ENCODE measurements at regions not wholly inside any gene's neighbourhood (a gene's known extent, or its start where the extent isn't known, plus 50 kb on each side); places are given as distances from the start of the nearest gene placed in this dataset.
A peak's percentile ranks its signal among the peaks of the same experiment; 100 is the strongest.
"Not testable (repeated sequence)": the region's sequence is repeated elsewhere in the genome, so short reads cannot be mapped to it uniquely, and the experiment has no call there.

DNA sequence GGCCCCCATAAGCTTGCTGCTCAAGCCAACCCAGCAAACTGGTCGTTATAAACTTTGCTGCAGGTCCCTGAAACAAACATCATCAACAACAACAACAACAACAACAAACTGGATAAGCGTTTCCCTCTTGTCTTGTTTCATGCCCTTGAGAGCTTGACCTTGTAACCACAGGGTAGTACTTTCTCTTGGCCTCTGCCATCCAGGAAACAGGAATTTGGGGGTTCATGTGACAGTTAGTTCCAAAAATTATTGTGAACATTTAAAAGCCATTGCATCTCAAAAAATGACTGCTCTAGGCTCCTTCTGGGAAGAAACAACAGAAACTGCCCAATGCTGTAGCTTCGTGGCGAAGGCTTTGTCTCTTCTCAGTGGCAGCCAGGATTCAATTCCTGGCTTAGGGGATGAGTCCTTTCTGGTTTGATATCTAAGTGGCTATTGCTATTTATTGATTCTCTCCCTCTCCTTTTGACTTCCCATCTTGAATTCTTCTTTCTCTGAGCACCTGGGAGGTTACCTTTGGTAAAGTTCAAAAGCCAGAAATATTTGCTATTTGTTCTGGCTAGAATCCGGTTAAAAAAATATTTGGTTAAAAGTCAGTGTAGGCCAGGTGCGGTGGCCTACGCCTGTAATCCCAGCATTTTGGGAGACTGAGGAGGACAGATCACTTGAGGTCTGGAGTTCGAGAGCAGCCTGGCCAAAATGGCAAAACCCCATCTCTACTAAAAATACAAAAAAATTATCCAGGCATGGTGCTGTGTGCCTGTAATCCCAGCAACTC lies 52.0 kb upstream of the CPM start:
- ChIA-PET CTCF (interaction anchor here (1.5 kb wide), 1 partner anchor 85 kb away, joined by 5 read pairs; no protein-coding TSS in a partner anchor), POLR2A (no interaction called here)
- DNase-seq (ENCODE audit: low read depth, low spot score), result no peak
- H3K27me3 ChIP-seq (ENCODE audit: control insufficient read depth, insufficient read depth, low read length), result peaks cover 3% of the 10 kb centered on the region
- no peak overlapping the region for H3K4me3 ChIP-seq (ENCODE audit: low read depth, low read length)
- TF ChIP-seq CTCF (IDR thresholded peaks at IDR 0.05; ENCODE audit: low read depth, low read length), result no peak
- H3K9me3 ChIP-seq (ENCODE audit: control insufficient read depth, insufficient read depth, low read length), result peaks cover 5% of the 10 kb centered on the region; the same call in 1 of the 2 replicates
- H3K27ac ChIP-seq (ENCODE audit: low read depth, low read length), result no peak overlapping the region

- POLR2A ChIA-PET; H3K27ac ChIP-seq (ENCODE audit: low read depth, low read length); H3K9me3 ChIP-seq (ENCODE audit: control insufficient read depth, insufficient read depth, low read length); H3K27me3 ChIP-seq (ENCODE audit: control insufficient read depth, insufficient read depth, low read length); H3K4me3 ChIP-seq (ENCODE audit: low read depth, low read length); CTCF ChIA-PET; DNase-seq (ENCODE audit: low read depth, low spot score): not testable (repeated sequence)
These were observed 64.6 kb upstream of the CPM start for GRCh38 chr12:68997526-68997925.

DNA sequence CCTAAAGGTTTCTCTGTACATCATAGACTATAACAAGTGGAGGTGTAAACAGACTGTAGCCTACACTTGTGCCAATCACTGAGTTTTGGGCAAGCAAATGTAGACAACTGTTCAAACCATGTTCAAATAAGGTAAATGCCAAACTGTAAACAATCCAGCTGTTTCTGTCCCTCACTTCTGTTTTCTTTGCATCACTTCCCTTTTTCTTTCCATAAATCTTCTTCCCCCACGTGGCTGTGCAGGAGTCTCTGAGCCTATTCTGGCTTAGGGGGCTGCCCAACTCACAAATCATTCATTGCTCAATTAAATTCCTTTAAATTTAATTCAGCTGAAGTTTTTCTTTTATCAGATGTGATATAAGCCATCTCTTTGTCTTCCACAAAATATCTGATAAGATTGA lies 65.1 kb upstream of the CPM start:
- H3K27me3 ChIP-seq (ENCODE audit: control insufficient read depth, insufficient read depth, low read length), result no peaks in the 10 kb centered on the region
- ChIA-PET CTCF (interaction anchor here (1.2 kb wide), 1 partner anchor 72 kb away, joined by 3 read pairs; no protein-coding TSS in a partner anchor), POLR2A (interaction anchor here (0.9 kb wide), 1 partner anchor 9 kb away, joined by 3 read pairs; no protein-coding TSS in a partner anchor)
- TF ChIP-seq CTCF (IDR thresholded peaks at IDR 0.05; ENCODE audit: low read depth, low read length), result no peak
- H3K27ac ChIP-seq (ENCODE audit: low read depth, low read length), result no peak overlapping the region
- H3K4me3 ChIP-seq (ENCODE audit: low read depth, low read length), result no peak overlapping the region
- no peaks in the 10 kb centered on the region for H3K9me3 ChIP-seq (ENCODE audit: control insufficient read depth, insufficient read depth, low read length)
- DNase-seq (ENCODE audit: low read depth, low spot score), result no peak

GRCh38 chr12:69000074-69000473 lies 67.1 kb upstream of the CPM start:
- no peak overlapping the region for H3K4me3 ChIP-seq (ENCODE audit: low read depth, low read length)
- CTCF ChIA-PET, result no interaction called here
- no peaks in the 10 kb centered on the region for H3K27me3 ChIP-seq (ENCODE audit: control insufficient read depth, insufficient read depth, low read length)
- H3K9me3 ChIP-seq (ENCODE audit: control insufficient read depth, insufficient read depth, low read length), result no peaks in the 10 kb centered on the region
- POLR2A ChIA-PET, result interaction anchor here (0.7 kb wide), 1 partner anchor 97 kb away, joined by 5 read pairs; no protein-coding TSS in a partner anchor
- DNase-seq (ENCODE audit: low read depth, low spot score), result no peak
- TF ChIP-seq CTCF (IDR thresholded peaks at IDR 0.05; ENCODE audit: low read depth, low read length), result no peak
- H3K27ac ChIP-seq (ENCODE audit: low read depth, low read length), result no peak overlapping the region

DNA sequence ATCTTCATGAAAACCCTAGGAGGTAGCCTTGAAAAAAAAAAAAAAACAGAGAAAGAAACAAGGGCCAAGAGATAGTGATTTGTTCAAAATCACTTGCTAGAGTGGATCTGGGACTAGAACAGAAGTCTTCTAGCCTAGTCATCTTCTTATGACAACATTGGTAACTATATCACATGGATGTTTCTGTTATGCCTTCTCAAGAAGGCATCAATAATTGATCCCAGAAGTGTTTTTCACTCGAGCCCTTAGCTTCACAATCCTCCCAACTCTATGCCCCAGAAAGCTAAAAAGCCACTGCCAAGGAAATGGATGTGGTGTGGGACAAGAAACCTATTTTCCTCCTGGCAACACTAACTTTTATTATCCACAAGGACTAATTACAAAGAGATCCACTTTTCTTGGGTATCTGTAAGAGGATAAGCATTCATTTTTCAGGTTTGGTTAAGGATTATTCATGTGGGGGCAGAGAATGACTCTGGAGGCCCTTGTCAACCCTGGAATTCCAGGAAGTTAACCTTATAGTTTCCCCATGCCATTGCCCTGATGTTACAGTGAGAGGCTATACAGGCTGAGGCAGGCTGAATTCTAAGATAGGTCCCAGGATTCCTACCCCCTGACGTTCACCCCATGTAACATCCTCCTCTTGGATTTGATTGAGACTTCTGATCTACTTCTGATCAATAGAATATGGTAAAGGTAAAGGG lies 67.7 kb upstream of the CPM start:
- H3K27ac ChIP-seq (ENCODE audit: low read depth, low read length), result peak overlapping the region; percentile 4
- no peaks in the 10 kb centered on the region for H3K27me3 ChIP-seq (ENCODE audit: control insufficient read depth, insufficient read depth, low read length)
- H3K4me3 ChIP-seq (ENCODE audit: low read depth, low read length), result no peak overlapping the region
- H3K9me3 ChIP-seq (ENCODE audit: control insufficient read depth, insufficient read depth, low read length), result no peaks in the 10 kb centered on the region
- CTCF ChIA-PET, result no interaction called here
- no peak for TF ChIP-seq CTCF (IDR thresholded peaks at IDR 0.05; ENCODE audit: low read depth, low read length)
- peak; percentile 21 for DNase-seq (ENCODE audit: low read depth, low spot score)
- POLR2A ChIA-PET, result interaction anchor here (0.7 kb wide), 2 partner anchors 57 to 96 kb away, joined by 4 to 5 read pairs; no protein-coding TSS in a partner anchor

Measured in AG04450 (cell line).